ENCODE measurements at regions not wholly inside any gene's neighbourhood (a gene's known extent, or its start where the extent isn't known, plus 50 kb on each side); places are given as distances from the start of the nearest gene placed in this dataset.
"Not testable (repeated sequence)": the region's sequence is repeated elsewhere in the genome, so short reads cannot be mapped to it uniquely, and the experiment has no call there.

DNA sequence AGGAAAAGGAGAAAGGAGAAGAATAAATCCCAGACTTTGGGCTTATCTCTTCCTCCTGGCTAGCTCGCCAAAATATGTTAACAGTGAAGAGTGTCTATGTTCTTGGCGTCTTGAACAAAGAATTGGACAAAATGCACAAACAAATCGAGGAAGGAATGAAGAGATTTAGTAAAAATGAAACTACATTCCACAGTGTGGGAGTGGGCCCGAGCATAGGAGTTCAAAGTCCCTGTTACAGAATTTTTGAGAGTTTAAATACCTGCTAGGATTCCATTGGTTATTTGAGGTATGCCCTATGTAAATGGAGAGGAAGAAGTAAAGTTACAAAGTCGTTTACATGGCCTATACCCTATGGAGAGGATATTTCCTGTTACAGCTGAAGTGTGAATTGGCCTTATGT is 525.1 kb upstream of the CNTN5 start:
- no peak for DNase-seq

DNA sequence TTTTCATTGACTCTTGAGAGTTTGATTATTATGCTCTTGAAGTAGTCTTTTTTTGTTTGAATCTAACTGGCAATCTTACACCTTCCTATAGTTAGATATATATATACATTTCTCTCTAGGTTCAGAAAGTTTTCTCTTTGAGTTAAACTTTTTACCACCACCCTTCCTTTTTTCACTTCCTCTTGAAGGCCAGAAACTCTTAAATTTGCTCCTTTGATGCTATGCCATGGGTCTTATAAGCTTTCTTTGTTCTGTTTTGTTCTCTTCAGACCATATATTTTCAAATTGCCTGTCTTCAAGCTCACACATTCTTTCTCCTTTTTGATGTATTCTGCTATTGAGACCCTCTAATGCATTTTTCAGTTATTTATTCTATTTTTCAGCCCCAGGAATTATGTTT is 513.5 kb upstream of the CNTN5 start:
- no peak for DNase-seq

DNA sequence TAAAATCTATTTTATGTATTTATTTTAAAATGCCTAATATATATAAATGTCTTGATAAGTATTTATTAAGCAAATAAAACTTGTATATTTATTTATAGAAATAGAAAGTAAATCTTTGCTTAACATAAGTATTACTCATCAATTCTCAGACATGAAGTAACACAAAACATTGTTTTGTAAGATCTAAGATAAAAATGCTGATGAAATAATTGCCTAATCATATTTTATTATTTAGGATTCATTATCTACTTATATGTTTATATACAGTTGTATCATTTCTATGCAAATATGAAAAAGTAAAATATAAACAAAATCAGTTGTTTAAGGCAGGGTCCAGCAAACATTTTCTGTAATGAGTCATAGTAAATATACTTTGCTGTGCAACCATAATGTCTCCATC is 507.8 kb upstream of the CNTN5 start:
- no peak for DNase-seq

DNA sequence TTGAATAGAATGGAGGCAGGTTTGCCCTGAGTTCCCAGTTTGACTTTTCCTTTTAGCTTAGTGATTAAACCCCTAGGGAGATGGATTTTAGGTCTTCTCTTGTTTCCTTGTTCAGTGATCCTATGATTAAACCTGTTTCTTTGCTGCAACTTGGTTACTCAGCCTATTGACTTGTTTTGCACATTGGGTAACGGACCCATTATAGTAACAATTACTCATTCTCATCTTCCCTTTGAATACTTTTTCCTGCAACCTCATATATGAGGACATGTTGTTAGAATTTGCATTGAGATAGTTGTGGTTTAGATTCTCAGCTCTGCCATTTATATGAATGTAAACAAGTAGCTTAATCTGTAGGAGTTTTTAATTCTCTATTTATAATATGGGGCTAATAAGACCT is 489.2 kb upstream of the CNTN5 start:
- no peak for DNase-seq

DNA sequence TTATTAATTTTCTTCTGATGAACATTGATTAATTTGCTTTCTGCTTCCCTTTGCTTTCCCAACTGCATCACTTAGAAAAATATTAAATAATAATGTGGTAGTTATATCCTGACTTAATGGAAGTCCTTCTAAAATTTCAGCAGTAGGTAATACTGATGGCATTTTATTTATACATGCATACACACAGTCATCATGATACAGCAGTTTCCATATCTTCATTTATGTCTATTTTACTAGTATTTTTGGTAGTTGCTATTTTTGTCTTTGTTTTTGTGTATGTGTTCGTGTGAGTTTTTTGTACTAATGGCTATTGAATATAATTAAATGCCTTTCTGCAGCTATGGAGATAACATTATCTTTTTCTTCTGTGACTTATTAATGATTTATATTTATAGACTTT is 484.7 kb upstream of the CNTN5 start:
- no peak for DNase-seq

DNA sequence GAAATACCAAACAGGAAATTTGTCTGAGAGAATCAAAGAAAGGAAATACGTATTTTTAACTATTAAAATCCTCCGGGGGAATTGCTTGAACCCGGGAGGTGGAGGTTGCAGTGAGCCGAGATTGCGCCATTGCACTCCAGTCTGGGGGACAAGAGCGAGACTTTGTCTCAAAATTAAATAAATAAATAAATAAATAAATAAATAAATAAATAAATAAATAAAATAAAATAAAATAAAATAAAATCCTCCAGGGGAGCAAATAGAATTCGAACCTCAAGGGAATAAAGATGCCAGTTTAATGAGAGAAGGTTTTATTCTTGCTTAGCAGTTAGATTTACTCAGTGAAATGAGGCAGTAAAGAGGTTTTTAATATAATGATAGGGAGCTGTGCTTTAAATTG is 482.4 kb upstream of the CNTN5 start:
- not testable (repeated sequence) for DNase-seq

DNA sequence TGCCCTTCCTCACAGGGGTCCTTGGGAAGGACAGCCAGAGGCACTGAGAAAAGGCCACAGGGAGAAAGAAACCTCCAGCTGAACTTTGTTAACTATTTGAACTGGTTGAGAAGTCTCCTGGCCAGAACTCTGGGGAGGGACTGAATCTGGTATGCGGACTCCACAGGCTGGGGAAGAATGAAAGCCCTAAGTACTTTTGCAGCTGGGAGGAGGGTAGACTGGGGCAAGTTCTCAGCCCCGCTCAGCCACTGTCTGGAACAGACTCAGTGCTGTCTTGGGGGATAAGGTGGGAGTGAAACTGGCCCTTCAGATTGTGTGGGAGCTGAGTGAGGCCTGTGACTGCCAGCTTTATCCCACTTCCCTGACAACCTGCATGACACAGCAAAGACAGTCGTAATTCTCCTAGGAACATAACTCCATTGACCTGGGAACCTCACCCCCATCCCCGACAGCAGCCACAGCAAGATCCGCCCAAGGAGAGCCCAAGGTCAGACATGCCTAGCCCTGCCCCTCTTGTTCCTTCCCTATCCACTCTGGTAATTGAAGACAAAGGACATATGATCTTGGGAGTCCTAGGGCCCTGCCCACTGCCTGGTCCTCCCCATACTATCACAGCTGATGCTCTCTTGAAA is 475.1 kb upstream of the CNTN5 start:
- DNase-seq, result no peak

DNA sequence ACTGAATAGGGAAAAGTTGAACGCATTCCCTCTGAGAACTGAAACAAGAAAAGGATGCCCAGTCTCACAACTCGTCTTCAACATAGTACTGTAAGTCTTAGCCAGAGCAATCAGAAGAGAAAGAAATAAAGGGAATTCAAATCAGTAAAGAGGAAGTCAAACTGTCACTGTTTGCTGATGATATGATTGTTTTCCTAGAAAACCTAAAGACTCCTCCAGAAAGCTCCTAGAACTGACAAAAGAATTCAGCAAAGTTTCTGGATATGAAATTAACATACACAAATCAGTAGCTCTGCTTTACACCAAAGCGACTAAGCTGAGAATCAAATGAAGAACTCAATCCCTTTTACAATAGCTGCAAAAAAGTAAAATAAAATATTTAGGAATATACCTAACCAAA is 471.2 kb upstream of the CNTN5 start:
- DNase-seq, result no peak

DNA sequence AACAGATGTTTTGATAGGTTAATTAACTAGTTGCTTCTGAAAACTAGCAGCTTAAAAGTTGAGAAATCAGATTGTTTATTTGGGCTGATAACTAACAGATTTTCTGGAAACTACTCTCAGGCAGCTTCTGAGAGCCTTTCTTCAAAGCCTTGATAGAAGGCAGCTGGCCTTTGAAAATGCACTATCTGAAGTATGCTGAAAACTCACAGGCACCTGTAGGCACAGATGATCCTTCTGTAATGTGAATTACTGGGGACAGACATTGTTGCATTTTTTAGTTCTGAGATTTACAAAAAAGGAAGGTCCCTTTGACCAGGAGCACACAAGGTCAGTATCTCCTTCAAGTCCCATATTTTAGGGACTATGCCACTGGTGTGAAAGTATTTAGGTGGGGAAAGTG is 460.8 kb upstream of the CNTN5 start:
- DNase-seq, result no peak

DNA sequence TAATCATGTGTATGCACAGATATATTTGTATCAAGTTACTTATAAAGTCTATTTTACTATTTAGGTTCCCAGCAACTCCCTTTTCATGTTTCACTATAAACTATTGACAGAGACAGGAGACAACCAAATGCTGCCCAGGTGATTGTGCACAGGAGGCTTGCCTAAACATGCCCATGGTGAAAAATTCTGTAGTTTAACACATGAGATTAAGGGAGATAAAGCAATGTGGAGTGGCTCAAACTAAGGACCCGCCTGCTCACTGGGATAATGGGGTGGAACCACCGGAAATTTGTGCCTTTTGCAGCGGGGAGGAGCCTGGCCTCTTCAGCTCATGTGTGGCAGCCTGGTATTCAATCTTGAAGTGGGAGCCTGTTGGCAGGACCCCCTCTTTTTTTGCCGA is 459.5 kb upstream of the CNTN5 start:
- no peak for DNase-seq

DNA sequence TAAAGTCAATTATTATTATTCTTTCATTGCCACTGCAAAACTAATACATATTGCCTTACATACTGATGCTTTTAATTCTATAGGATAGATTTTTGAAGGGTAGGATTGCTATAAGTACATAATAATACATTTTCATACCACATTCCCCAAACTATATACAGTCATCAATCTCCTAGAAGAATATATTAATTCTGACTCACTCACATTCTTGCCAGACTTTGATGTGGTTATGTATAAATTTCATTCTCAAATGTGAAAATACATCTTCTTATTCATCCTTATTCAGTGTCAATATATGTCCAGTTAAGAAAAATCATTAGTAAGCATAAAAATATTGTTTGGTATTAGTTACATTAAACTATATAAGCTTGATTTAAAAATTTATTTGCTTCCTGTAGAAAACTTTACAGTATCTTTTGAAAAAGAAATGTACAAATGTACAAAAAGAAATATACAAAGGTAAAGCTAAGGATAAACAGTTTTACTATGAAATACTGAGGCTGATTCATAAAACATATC is 458.8 kb upstream of the CNTN5 start:
- no peak for DNase-seq

DNA sequence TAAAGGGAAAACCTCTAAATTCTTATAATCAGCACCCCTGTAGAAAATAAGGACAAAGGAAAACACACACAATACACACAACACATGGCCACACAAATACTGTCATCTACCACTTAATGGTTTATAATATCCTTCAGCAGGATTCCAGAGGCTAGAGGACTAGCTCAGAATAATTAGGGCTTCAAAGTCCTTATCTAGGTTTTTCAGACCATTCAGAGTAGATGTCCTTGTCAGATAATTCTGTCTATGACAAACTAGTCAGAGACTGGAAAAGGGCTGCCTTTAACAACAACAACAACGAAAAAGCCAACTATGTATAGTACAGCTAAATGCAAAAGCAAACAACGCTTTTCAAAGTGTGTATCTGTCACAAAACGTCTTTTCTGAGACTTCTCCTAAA is 456.5 kb upstream of the CNTN5 start:
- no peak for DNase-seq

DNA sequence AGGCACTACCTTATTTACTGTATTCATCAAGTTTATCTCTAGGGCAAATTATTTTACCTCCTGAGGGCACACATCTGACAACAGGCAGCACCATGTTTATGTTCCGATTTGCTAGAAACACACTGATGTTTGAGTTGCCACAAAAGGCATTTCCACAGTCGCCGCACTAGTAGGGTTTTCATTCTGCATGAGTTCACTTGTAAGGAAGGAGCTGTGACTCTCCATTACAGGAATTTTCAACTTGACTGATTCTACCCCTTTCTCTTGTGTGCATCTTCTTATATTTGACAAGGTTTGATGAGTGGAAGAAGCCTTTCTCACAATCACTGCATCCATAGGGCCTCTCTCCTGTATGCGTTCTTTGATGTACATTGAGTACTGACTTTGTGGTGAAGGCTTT is 455.9 kb upstream of the CNTN5 start:
- no peak for DNase-seq

DNA sequence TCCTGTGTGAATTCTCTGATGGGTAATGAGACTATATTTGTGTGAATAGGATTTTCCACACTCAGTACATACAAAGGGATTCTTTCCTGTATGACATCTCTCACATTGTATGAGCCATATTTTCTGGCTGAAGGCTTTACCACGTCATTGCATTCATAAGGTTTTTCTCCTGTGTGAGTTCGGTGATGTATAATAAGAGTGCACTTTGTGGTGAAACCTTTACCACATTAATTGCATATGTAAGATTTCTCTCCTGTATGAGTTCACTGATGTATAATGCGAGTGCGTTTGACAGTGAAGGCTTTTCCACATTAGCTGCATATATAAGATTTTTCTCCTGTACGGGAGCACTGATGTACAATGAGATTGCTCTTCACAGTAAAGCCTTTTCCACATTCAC is 455.4 kb upstream of the CNTN5 start:
- DNase-seq, result no peak

DNA sequence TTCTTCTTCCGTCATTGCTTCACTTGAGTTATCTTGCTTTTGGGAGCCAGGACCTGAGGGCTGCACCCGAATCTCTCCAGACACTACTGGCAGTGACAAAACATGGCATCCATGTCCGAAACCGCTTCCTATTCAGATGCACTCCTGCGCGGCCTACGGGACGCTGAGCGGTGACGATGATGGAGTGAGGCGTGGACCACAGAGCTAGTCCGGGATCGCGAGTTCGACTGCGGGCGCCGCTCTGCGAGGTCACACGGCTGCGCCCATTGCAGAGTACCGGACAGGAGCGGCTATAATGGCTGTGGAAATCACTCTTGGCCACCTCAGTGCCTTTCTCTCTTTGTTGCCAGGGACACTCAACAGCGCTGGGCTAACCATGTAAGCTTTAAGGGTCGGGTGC is 453.8 kb upstream of the CNTN5 start:
- no peak for DNase-seq

DNA sequence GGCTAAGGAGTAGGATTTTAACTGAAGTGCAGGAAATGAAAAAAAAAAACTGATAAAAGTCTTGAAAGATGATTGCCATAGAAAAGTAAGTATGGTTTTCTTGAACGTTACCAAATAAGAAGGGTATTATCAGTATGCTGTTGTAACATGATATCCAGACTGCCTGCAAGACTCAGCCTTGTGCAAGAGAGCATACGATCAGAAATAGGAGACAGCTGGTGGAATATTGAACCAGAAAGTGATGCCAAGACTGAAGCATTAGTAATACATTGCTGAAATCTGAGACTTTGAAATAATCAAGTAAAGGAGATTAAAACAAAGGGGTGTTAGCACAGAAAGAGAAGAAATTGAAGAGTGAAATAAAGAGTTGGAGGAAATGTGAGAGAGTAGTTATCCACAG is 452.7 kb upstream of the CNTN5 start:
- DNase-seq, result no peak

DNA sequence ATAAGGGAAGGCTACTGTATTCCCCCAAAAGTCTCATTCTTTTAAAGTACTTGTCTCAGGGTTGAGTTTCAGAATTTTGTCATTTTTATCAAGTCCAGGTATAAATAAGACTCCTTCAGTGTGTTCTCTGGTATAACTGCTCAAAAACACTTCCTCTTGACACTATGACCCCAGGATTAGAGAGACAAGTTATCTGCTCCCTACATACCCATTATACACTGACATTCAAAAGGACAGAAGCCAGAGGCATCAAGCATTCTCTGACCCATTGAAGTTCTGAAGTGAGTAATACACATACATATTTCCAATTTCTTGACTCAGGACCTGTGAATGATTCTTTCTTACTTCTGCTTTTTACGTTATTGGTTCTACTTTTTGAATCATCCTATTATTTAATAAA is 447.8 kb upstream of the CNTN5 start:
- DNase-seq, result no peak

DNA sequence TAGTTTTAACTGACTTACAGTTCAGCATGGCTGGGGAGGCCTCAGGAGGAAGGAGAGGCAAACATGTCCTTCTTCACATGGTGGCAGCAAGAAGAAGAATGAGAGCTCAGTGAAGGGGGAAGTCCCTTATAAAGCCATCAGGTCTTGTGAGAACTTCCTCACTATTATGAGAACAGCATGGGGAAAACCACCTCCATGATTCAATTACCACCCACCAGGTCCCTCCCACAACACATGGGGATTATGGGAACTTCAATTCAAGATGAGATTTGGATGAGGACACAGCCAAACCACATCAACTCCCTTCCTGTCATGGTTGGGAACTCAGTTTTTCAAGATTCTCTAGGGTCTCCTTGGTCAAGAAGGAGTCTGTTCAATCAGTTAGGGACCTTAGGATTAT is 432.9 kb upstream of the CNTN5 start:
- no peak for DNase-seq

DNA sequence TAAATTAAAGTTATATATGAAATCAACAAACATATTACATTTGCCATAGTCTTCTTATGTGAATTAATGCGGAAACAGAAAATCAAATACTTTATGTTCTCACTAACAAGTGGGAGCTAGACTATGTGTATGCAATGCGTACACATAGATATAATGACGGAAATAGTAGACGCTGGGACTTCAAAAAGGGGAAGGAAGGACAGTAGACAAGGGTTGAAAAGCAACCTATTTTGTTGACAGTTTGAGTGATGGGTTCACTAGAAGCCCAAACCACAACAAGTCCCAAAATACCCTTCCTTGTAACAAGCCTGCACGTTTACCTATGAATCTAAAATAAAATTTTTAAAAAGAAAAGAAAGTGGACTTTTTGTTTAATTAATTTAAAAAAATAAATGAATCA is 430.8 kb upstream of the CNTN5 start:
- no peak for DNase-seq

DNA sequence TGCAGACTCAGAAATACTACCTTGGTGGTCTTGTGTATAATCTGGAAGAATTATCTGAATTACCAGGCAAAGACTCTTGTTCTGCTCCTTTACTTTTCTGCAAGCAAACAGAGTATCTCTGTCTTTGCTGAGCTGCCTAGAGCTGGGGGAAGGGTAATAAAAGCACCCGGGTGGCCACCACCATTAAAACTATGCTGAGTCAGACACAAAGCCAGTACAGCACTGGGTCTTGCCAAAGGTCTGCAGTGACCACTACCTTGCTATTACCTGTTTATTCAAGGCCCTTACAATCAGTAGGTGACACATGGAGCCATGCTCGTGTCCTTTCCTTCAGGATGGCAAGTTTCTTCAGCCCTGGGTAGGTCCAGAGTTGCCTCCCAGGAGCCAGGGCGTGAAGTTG is 420.6 kb upstream of the CNTN5 start:
- DNase-seq, result no peak

DNA sequence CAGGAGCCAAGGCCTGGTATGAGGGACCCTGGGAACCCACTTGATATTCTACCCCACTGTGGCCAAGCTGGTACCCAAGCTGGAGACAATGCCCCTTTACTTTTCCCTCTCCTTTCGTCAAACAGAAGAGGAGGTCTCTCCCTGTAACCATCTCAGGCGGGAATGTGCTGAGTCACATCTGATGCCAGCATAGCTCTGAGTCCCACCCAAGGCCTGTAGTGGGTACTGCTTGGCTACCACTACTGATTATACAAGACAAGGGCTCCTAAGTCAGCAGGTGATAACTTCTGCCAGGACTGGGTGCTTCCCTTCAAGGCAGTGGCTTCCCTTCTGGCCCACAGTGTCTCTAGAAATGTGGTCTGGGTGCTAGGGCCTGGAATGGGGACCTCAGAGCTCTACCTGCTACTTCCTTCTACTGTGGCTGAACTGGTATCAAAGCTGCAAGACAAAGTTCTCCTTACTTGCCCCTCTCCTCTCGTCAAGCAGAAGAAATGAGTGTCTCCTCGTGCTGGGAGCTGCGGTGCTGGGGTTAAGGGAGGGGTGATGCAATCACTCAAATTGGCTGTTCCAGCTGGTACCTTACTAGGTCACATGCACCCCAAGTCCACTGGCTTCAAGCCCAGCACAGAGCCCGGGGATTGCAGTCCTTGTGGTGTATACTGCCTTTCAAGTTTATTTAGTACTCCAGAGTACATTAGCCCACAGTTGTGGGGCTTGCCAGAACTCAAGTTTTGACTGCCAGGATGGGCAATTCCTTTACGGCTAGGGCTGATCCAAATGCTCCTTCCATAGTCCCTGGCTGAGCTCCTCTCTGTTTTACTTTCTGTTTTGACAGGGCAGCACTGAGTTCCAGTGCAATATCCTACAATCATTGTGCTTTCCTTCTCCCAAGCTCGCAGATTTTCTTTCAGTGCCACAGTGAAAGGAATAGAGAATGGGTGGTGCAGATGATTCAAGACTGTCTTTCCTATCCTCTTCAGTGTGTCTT is 419.7 kb upstream of the CNTN5 start:
- no peak for DNase-seq

DNA sequence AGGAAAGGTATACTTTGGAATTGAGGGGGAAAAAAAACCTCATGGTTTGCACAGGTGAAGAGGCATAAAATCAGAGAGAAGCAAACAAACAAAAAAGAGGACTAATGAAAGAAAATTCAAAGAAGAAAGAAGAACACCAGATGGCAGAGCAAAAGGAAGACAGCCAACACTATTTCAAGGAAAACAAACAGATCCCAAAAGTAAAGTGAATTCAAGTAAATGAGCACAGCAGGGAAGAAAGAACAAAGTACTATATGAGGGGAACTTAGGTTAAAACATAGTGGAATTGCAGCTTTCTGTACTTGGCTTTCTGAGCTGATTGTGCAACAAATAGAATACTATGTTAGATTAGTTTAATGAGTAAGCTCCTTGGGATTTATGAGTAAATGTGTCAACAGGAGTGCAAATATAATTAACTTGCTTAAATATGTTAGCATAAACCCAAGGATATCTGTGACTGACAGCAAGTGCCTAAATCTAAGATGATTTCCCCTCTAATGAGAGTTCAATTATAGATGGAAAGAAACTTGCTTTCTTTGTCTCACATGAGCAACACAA is 404.6 kb upstream of the CNTN5 start:
- DNase-seq, result no peak

DNA sequence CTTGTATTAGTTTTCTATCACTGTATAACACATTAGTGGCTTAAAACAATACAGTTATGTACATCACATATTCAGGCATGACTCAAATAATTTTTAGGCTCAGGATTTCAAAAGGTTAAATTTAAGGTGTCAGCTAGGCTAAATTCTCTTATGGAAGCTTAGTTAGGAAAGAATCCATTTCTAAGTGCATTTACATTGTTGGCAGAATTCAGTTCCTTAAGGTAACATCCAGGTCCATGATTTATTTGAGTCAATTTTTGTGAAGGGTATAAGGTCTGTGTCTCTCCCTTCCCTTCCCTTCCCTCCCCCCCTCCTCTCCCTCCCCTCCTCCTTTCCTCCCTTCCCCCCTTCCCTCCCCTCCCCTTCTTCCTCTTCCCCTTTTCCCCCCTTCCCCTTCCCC is 399.0 kb upstream of the CNTN5 start:
- DNase-seq, result no peak

DNA sequence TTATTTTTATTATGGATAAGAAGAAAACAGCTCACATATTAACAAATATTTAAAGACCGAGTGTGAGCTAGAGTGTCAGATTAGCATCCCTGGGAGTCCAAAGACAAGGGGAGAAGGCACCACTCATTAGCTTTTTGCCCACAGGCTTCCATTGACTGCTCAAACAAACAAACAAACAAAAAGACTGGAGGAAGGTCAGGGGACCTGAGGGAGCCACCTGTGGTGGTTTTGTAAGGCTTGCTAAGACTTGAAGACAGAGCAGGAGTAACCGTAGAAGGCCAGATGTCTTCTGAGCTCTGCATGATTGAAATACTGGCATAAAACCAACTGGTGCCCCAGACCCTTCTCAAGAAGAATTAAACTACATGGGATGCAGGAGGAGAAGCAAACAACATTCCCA is 395.2 kb upstream of the CNTN5 start:
- DNase-seq, result no peak
